Middle frontal gyrus (tissue), 1 donor: ENCODE measurements at regions not wholly inside any gene's neighbourhood (a gene's known extent, or its start where the extent isn't known, plus 50 kb on each side); places are given as distances from the start of the nearest gene placed in this dataset.
"Not testable (repeated sequence)": the region's sequence is repeated elsewhere in the genome, so short reads cannot be mapped to it uniquely, and the experiment has no call there.

Experiments used
- DNase-seq: peaks from one replicate; pipeline ENCODE4 v3.0.0-alpha.2; 2015; ENCODE audit warnings: low spot score; ENCODE audit errors: extremely low spot score

DNA sequence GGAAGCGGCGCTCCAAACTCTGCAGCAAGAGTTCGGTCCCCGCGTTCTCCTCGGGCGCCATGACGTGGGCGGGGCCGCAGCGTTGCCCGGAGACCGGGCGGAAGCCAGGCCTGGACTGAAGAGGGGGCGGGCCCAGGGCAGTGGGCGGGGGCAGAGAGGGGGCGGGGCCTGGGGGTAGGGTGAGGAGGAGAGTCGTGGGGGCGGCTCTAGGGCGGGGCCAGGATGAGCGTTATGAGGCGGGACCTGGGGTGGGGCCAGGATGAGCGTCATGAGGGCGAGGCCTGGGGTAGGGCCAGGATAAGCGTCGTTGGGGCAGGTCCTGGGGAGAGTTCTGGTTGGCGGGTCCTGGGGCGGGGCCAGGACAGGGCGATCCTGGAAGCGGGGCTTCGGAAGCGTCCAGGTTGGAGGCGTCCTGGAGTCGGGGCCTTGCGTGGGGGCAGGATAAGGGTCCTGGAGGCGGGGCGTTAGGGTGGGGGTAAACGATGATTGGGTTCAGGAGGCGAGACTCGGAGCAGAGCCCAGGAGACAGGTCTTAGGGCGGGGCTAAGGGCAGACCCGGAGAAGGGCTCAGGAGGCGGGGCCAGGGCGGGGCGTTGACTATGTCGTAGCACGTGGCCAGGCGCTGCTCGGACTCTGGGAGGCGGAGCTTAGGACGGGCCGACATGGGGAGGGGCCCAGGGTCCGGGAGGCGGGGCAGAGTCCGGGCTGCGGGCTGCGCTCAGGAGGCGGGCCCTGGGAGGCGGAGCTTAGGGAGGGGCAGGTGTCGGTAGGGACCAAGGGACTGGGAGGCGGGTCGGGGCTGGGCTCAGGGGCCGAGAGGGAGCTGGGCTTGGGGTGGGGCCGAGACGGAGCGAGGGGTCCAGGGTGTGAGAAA, 131.1 kb upstream of the ALDH3B2 start:
- peak; percentile 84 for DNase-seq

- not testable (repeated sequence) for DNase-seq
These were observed 130.2 kb upstream of the ALDH3B2 start for GRCh38 chr11:67804435-67805252.

GRCh38 chr11:67803519-67803918, 129.1 kb upstream of the ALDH3B2 start:
- DNase-seq = not testable (repeated sequence)

DNA sequence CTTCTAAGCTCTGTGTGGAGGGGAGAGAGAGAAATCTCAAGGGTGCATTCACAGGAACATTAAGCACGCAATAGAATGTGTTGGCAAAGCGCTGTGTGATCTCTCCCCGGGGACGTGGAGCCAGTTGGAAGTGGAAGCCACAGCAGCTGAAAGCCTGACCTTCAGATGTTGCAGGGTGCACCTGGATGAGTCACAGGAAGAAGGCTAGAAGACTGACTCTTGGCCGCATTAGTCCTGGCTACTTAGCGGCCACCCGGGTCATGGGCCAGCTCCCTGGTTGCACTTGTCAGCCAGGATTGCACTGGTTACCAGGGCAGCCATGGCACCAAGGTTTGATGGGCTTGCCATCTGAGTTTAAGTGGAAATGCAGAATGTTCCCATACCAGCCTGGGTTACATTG, 128.6 kb upstream of the ALDH3B2 start:
- not testable (repeated sequence) for DNase-seq

DNA sequence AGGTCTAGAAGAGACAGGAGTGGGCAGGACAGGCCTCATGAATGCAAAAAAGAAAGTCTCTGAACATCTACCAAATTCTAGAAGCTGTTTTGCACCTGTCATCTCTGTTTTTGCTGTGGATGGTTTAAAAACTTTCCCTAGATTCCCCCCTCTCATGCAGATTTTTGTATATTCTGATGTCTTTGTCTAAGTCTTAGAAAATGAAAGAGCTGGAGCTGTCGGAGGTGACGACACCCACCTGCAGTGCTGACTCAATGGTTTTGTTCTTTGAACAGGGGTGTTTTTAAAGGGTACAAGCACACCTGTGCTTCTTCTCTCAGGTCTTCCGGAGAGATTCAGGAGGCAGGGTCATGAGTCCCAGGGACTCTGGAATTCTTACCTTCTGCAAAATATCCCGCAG, 128.2 kb upstream of the ALDH3B2 start:
- not testable (repeated sequence) for DNase-seq

- not testable (repeated sequence) for DNase-seq
These were observed 127.0 kb upstream of the ALDH3B2 start for GRCh38 chr11:67801397-67801796.

DNA sequence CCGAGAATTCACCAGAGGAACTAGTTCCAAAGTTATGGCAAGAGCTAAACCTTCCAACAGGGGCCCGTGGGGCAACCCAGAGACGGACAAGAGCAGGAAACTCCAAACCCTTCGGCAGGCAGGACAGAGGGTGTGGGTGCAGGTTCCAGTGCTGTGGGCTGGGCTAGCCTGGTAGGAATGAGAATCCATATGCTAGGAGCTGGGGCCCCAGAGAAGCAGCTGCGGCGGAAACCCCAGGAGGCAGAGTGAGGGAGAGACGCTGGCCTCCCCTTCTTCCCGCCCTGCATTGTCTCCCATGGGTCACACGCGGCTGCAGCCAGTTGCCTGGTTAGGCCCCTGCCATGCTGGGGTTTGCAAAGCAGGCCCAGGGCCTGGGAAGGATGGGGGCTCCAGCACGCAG, 126.2 kb upstream of the ALDH3B2 start:
- DNase-seq = not testable (repeated sequence)

- DNase-seq = not testable (repeated sequence)
These were observed 125.4 kb upstream of the ALDH3B2 start for GRCh38 chr11:67799808-67800207.

DNA sequence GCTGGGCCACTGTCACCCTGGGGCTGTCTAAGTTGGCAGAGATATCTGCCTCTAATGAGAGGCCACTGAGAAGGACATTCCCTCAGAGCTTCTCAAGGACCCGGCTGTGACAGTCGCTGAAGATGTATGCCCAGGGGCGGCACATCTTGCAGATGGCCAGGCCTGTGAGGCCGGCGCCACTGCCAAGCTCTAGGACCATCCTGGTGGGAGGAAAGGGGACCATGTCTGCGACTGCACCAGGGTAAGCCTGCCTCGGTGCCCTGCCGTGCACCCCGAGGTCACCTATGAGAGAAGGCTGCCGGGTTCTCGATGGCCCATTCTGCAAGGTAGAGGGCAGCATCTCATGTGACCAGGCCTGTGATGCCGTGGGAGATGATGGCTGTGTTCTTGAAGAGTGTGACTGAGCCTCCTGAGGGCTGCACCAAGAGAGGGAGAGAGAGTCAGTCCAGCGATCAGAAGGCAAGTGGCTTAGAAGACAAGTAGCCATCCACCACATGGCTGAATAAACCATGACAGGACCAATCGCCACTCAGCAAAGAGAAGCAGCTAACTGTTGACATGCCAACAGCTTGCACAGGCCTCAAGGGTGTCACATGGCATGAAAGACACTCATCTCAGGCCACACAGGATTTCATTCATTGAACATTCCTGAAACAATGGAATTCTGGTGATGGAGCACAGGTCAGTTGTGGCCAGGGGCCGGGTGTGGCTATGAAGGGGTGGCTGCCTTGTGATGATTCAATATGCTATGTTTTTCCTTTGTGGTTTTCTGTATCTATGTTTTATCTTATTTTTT, 123.5 kb upstream of the ALDH3B2 start:
- not testable (repeated sequence) for DNase-seq

- DNase-seq = no peak
These were observed 121.3 kb upstream of the ALDH3B2 start for GRCh38 chr11:67795746-67796145.

GRCh38 chr11:67793750-67794149, 119.3 kb upstream of the ALDH3B2 start:
- DNase-seq = not testable (repeated sequence)

DNA sequence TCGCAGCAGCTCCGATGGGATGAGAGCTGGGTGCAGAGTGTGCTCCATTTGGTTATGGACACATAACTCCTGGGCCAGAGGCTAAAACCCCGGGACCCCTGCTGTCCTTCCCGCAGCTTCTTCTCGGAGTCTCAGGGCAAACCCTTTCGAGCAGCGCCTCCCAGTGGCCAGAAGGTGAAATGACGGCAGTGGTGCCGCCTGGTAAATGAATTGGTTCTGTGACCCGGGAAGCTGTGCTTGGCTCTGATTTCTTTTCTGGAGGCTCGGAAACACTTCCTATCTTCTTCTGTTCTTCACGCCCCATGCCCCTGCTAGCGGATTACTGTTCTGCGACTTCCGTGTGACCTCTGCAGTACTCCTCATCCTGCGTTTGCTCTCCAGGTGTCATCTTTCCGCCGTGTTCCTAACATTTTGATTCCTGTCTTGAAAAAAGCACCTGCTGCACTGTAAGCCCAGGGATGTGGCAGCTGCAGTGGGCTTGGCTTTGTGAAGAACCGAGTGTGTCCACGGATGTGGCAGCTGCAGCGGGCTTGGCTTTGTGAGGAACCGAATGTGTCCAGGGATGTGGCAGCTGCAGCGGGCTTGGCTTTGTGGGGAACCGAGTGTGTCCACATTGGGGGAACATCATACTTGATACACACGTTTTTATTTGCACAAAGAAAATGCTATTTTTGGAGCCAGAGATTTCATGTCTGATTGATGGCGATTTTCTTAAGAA, 118.0 kb upstream of the ALDH3B2 start:
- not testable (repeated sequence) for DNase-seq

GRCh38 chr11:67791598-67792170, 117.3 kb upstream of the ALDH3B2 start:
- not testable (repeated sequence) for DNase-seq

DNA sequence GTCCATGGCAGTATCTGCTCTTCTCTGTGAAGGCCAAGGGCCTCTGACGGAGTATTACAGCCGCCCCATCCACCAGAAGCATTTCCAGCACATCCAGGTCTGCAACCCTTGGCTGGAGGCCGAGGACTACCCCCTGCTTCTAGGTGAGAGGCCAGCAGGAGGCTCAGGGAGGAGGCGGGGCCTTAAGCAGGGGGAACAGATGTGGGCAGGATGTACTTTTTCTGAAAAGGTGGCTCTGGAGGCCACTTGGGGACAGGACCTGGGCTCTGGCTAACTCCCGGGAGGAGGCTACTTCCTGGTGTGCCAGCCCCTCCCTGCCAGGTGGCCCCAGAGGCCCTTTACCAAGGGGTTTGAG, 113.9 kb upstream of the ALDH3B2 start:
- DNase-seq = not testable (repeated sequence)

GRCh38 chr11:67787681-67788340, 113.4 kb upstream of the ALDH3B2 start:
- not testable (repeated sequence) for DNase-seq

DNA sequence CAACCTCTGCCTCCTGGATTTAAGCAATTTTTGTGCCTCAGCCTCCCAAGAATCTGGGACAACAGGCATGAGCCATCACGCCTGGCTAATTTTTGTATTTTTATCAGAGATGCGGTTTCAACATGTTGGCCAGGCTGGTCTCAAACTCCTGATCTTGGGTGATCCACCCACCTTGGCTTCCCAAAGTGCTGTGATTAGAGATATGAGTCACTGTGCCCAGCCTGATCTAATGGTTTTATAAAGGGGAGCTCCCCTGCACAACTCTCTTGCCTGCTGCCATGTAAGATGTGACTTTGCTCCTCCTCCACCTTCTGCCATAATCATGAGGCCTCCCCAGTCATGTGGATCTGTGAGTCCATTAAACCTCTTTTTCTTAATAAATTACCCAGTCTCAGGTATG, 107.5 kb upstream of the ALDH3B2 start:
- DNase-seq = not testable (repeated sequence)

DNA sequence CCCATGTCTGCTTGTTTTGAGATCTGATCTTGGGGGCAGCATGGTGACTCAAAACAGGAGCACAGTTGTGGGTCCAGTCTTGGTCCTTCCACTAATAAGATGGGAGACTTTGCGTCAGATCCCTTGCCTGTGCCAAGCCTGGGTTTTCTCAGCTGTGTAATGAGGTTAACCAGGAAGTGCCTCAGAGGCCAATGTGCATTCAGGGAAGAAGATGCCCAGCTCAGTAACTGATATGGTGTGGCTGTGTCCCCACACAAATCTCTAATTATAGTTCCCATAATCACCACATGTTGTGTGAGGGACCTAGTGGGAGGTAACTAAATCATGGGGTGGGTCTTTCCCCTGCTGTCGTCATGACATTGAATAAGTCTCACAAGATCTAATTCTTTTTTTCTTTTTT, 107.1 kb upstream of the ALDH3B2 start:
- not testable (repeated sequence) for DNase-seq

- no peak for DNase-seq
These were observed 105.6 kb upstream of the ALDH3B2 start for GRCh38 chr11:67780056-67780455.

DNA sequence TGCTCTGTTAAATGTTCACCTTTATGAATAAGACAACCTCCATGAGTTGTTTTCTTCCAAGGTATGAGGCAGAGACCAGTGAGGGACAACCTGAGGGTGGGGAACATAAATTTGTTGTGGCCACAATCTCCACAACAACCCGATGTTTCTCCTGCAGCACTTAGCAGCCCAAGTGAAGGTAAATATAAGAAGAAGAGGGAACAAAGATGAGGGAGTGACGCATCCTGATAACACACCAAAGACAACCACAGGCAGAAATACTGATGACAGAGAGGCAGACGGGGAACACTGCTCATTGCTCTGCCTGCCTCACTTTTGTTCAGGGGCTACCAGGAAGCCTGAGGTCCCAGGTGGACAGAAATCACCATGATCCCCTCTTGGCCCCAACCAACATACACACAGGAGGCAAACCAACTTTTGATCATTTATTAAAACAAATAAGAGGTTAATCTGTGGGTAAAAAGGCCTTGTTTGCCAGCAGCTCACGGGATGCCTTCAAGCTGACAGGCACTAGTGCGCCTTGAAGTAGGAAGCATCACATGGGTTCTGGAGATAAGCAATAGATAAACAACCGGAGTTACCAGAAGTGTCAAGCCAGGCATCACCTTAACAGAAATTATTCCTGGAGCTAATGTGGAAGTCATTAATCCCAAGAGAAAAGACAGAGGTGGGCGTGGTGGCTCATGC, 104.9 kb upstream of the ALDH3B2 start:
- not testable (repeated sequence) for DNase-seq
